Spinal cord (tissue), 9 donors: ENCODE measurements at regions not wholly inside any gene's neighbourhood (a gene's known extent, or its start where the extent isn't known, plus 50 kb on each side); places are given as distances from the start of the nearest gene placed in this dataset.
A peak's percentile ranks its signal among the peaks of the same experiment; 100 is the strongest.

Experiments used
- DNase-seq, 6 donors: peaks; one replicate each; pipeline versions ENCODE4 v3.0.0 to v3.0.0-alpha.2; 2013 to 2015; ENCODE audit warnings: low spot score in 6 of 6, low read depth in 4 of 6
- H3K27ac ChIP-seq: one replicate; pipeline ENCODE4 v1.5.1; 2013; ENCODE audit warnings: low read depth, low read length, control low read depth
- H3K27me3 ChIP-seq: one replicate; pipeline ENCODE4 v1.6.1; 2013; ENCODE audit warnings: low read length; ENCODE audit not compliant: control insufficient read depth, insufficient read depth
- H3K36me3 ChIP-seq: one replicate; pipeline ENCODE4 v1.6.1; 2013; ENCODE audit warnings: low read length; ENCODE audit not compliant: control insufficient read depth, insufficient read depth
- H3K4me1 ChIP-seq: one replicate; pipeline ENCODE4 v1.6.1; 2013; ENCODE audit warnings: low read length; ENCODE audit not compliant: control insufficient read depth, insufficient read depth
- H3K4me3 ChIP-seq: one replicate; pipeline ENCODE4 v1.5.1; 2013; ENCODE audit warnings: low read depth, low read length, control low read depth
- H3K9me3 ChIP-seq: one replicate; pipeline ENCODE4 v1.6.1; 2013; ENCODE audit warnings: low read length; ENCODE audit not compliant: control insufficient read depth, insufficient read depth
- WGBS: methylation state at CpG from one replicate; pipeline ENCODE4 v1.1.5; 2013; ENCODE audit warnings: missing lambda C conversion rate; ENCODE audit not compliant: insufficient coverage; 5-methylcytosine and 5-hydroxymethylcytosine counted together
- donor health status: healthy.

DNA sequence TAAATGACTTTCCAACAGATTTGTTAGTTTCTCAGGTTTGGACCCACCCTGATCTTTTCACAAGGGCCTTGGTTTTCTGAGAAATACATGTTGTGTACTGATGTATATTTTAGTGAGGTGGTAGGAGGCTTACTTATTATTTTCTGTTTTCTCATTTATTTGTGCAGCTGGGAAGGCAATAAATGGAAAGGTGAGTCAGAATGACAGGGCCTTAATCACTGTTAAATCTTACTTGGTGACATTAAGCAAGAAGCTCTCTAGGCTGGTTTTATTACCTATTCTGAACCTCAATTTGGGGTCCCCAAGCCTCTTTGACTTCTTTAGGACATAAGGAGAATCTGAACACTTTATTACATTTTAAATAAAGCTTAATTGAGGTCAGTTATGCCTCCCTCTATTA is 214.0 kb upstream of the DAB2 start:
- no peaks in the 10 kb centered on the region for H3K27me3 ChIP-seq
- no peaks in the 10 kb centered on the region for H3K4me1 ChIP-seq
- H3K9me3 ChIP-seq = no peaks in the 10 kb centered on the region
- no peaks in the 10 kb centered on the region for H3K36me3 ChIP-seq
- DNase-seq = no peak
- H3K4me3 ChIP-seq = no peak overlapping the region
- no peak overlapping the region for H3K27ac ChIP-seq

DNA sequence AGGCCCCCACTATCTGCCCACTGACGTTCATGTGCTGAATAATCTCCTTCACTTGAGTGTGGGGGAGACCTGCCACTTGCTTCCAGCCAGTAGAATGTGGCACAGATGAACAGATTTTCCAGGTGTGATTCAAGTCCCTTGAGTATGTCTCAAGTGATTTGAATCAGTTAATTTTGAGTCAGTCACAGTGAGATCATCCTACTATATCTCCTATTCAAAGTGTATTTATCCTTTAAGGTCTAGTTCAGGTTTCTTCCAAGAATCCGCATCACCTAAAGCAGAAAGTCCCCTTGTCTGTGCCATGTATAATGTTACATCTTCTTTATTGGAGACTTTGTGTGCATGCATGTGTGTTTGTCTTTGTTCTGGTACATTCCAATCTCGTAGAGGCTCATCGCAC is 208.3 kb upstream of the DAB2 start:
- Histone ChIP-seq H3K4me1 (no peaks in the 10 kb centered on the region), H3K27me3 (no peaks in the 10 kb centered on the region), H3K4me3 (no peak overlapping the region), H3K27ac (no peak overlapping the region), H3K9me3 (no peaks in the 10 kb centered on the region), H3K36me3 (no peaks in the 10 kb centered on the region)
- WGBS = no CpG with 5 or more reads among the region's 4 CpGs
- DNase-seq = no peak

DNA sequence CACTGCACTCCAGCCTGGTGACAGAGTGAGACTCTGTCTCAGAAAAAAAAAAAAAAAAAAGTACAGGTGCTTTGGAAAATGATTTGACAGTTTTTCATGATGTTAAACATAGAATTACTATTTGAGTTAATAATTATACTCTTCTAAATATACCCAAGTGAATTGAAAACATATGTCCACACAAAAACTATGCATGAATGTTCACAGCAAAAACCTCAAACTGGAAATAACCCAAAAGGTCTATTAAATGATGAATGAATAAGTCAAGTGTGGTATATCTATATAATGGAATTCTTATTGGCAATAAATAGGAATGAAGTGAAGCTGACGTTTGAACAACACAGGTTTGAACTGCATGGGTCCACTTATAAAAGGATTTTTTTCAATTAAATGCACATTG is 207.2 kb upstream of the DAB2 start:
- no peak overlapping the region for H3K4me3 ChIP-seq
- H3K4me1 ChIP-seq = no peaks in the 10 kb centered on the region
- no CpG with 5 or more reads among the region's 1 CpG for WGBS
- H3K27me3 ChIP-seq = no peaks in the 10 kb centered on the region
- no peaks in the 10 kb centered on the region for H3K36me3 ChIP-seq
- DNase-seq = no peak
- H3K9me3 ChIP-seq = no peaks in the 10 kb centered on the region
- no peak overlapping the region for H3K27ac ChIP-seq

DNA sequence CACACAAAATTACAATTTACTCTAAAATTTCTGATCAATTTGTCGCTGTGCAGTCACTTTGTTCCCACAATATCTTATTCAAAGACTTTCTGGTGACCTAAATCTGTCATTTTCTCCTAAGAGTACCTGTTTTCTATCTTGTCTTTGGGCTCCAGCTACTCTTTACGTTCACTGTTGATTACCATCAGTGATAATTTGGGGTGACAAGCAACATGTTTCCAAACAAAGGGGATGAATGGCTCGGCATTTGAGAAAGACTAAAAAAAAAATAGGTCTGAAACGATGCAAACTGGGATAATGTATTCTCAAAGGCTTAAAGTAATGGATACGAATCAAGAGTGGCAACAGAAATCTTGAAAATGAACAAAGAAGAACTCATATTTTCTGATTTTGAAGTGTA is 205.2 kb upstream of the DAB2 start:
- no peaks in the 10 kb centered on the region for H3K9me3 ChIP-seq
- H3K27ac ChIP-seq = no peak overlapping the region
- no peaks in the 10 kb centered on the region for H3K27me3 ChIP-seq
- H3K4me1 ChIP-seq = no peaks in the 10 kb centered on the region
- H3K4me3 ChIP-seq = no peak overlapping the region
- H3K36me3 ChIP-seq = no peaks in the 10 kb centered on the region
- no peak for DNase-seq
- WGBS = 77% methylated on average over 5 of the region's 5 CpGs

DNA sequence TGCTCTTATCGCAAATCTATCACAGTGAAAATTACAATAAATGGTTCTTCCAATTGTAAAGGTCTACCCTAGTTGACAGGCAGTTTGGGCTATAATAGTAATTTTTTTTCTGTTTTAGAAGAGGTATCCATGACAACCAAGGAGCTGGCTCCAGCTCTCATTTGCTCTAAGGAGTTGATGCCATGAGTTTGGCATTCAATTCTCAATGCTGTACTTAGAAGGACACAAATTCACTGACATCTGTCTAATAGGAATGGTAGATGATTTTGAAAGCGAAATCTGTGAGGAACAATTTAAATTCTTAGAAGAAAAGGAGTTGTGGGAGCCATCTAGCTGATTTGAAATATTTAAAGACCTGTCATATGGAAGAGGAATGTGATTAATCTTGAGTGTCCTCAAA is 203.6 kb upstream of the DAB2 start:
- WGBS = no CpG with 5 or more reads among the region's 2 CpGs
- Histone ChIP-seq H3K27ac (no peak overlapping the region), H3K4me1 (no peaks in the 10 kb centered on the region), H3K36me3 (no peaks in the 10 kb centered on the region), H3K27me3 (no peaks in the 10 kb centered on the region), H3K9me3 (no peaks in the 10 kb centered on the region), H3K4me3 (no peak overlapping the region)
- DNase-seq = peak in 2 of 6 donors; percentile 4 to 12

DNA sequence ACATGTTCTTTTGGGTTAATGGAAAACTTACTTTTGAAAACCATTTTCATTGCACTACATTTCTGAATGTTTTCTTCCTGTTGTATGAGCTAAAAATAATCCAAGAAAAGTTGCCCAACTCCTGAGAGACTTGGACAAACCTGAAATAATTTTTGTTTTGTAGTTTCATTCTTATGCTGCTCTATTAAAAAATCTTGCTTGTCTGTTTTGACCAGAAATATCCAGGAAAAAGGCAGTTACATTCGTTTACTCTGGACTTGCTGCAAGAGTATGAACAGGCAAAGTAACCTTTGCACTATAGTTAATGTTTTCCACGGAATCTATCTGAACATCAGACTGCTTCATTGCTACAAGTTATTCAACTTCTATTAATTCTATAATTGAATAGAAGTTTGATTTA is 200.1 kb upstream of the DAB2 start:
- WGBS = 80% methylated on average over 1 of the region's 2 CpGs
- Histone ChIP-seq H3K4me1 (no peaks in the 10 kb centered on the region), H3K36me3 (no peaks in the 10 kb centered on the region), H3K9me3 (no peaks in the 10 kb centered on the region), H3K27ac (no peak overlapping the region), H3K4me3 (no peak overlapping the region), H3K27me3 (no peaks in the 10 kb centered on the region)
- no peak for DNase-seq

DNA sequence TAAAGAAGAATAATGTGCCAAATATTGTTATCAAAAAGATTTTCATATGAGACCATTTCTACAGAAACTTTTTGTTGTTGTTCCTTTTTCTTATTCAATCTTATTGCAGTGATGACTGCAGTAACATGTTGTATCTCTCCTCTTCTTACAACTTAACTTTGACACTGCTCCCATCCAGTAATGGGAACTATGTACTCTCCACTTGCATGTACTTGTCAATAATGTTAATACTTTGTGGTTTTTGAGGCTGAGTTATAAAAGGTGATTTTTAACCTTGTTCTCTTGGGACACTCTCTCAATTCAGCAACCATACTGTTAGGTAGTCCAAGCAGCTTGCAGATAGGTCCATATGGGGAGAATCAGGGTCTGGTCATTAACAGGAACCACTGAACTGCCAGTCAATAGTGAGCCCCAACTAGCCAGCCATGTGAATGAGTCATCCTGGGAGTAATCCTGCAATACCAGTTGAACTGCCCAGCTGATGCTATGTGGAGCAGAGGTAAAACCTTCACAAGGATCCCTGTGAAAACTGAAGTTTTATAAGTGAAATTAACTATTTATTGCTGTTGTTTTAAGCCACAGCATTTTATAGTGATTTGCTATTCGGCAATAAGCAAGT is 199.6 kb upstream of the DAB2 start:
- WGBS = no CpG with 5 or more reads among the region's 1 CpG
- H3K27ac ChIP-seq = no peak overlapping the region

DNA sequence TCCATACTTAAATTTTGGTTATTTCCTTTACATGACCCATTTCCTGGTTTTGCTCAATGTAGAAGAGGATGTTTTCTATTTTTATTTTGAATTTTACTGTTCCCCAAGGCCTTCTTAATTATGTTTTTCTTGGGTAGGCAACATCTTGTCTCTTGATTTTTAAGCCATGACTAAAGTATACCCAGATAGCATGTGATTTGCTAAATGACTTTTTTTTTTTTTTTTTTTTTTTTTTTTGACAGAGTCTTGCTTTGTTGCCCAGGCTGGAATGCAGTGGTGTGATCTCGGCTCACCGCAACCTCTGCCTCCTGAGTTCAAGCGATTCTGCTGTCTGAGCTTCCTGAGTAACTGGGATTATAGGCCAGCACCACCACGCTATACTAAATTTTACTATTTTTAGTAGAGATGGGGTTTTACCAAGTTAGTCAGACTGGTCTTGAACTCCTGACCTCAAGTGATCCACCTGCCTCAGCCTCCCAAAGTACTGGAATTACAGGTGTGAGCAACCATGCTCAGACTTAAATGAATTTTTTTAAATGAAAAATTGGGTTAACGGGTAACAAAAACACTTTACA is 198.6 kb upstream of the DAB2 start:
- Histone ChIP-seq H3K9me3 (no peaks in the 10 kb centered on the region), H3K27me3 (no peaks in the 10 kb centered on the region), H3K27ac (no peak overlapping the region), H3K4me1 (no peaks in the 10 kb centered on the region), H3K36me3 (no peaks in the 10 kb centered on the region), H3K4me3 (no peak overlapping the region)
- no peak for DNase-seq
- no CpG with 5 or more reads among the region's 5 CpGs for WGBS

More for the DNA sequence above, 199.6 kb upstream of the DAB2 start:
- Histone ChIP-seq H3K4me3 (no peak overlapping the region), H3K27me3 (no peaks in the 10 kb centered on the region), H3K4me1 (no peaks in the 10 kb centered on the region), H3K9me3 (no peaks in the 10 kb centered on the region), H3K36me3 (no peaks in the 10 kb centered on the region)
- DNase-seq = no peak

DNA sequence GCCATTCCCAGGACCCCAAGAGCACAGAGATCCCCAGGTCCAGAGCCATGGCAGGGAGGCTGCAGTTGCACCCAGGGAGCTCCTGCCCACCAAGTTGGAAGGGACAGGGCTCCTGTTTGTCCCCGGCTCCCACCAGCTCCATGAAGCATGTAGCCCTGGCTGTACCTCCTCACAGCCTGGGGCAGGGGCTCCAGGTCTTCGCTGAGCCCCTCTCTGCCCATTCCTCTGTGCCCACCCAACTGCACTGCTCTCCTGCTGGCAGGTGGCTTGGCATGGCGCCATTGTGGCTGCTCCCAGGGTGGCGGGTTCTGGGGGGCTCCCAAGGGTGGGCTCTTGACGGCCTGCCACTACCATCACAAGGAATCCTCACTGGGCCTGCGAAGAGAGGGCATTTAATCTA is 197.5 kb upstream of the DAB2 start:
- Histone ChIP-seq H3K9me3 (no peaks in the 10 kb centered on the region), H3K36me3 (no peaks in the 10 kb centered on the region), H3K4me1 (no peaks in the 10 kb centered on the region), H3K27me3 (no peaks in the 10 kb centered on the region), H3K27ac (no peak overlapping the region), H3K4me3 (no peak overlapping the region)
- WGBS = 84% methylated on average over 4 of the region's 6 CpGs
- DNase-seq = no peak

DNA sequence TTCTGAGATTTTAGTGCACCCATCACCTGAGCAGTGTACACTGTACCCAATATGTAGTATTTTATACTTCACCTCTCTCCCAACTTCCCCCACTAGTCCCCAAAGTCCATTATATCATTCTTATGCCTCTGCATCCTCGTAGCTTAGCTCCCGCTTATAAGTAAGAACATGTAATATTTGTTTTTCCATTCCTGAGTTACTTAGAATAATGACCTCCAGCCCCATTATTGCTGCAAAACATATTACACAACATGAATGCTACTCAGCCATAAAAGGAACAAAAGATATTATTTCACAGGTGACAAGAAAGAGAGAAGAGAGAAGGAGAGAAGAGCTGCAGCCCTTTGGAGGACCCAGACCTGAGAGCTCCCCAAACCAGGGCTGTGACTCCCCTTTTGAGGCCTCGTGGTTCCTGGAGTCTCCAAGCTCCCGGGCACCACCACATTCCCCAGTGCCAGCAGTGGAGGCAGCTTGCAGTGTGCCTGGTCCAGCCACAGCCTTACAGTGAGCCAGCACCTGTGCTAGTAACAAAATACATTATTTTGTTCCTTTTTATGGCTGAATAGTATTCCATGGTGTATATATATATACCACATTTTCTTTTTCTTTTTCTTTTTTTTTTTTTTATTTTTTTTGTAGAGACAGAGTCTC is 194.5 kb upstream of the DAB2 start:
- no peak overlapping the region for H3K4me3 ChIP-seq
- no peaks in the 10 kb centered on the region for H3K4me1 ChIP-seq
- no peaks in the 10 kb centered on the region for H3K9me3 ChIP-seq
- 94% methylated on average over 2 of the region's 4 CpGs for WGBS
- H3K27me3 ChIP-seq = no peaks in the 10 kb centered on the region
- no peak for DNase-seq
- no peak overlapping the region for H3K27ac ChIP-seq
- H3K36me3 ChIP-seq = no peaks in the 10 kb centered on the region
